DOHH2 (cell line): ENCODE measurements at regions not wholly inside any gene's neighbourhood (a gene's known extent, or its start where the extent isn't known, plus 50 kb on each side); places are given as distances from the start of the nearest gene placed in this dataset.

Experiments used
- CTCF ChIP-seq: fragments of 200-600 bp; sonication (generic); IDR thresholded peaks from one replicate; pipeline ENCODE4 v1.5.1; 2014; ENCODE audit warnings: antibody characterized with exemption, mild to moderate bottlenecking, low read depth, low read length; ENCODE audit not compliant: poor library complexity, severe bottlenecking
- EZH2phosphoT487 ChIP-seq: fragments of 200-600 bp; sonication (generic); IDR thresholded peaks from 2 replicates; pipeline ENCODE4 v1.6.1; 2017; ENCODE audit warnings: borderline replicate concordance, mild to moderate bottlenecking, antibody characterized with exemption, low read length, moderate library complexity, mixed read lengths

GRCh38 chr5:106092455-106092854, 1578.3 kb downstream of the EFNA5 start:
- TF ChIP-seq CTCF (no peak), EZH2phosphoT487 (no peak)
